H9 (cell line): ENCODE measurements at regions not wholly inside any gene's neighbourhood (a gene's known extent, or its start where the extent isn't known, plus 50 kb on each side); places are given as distances from the start of the nearest gene placed in this dataset.

Experiments
- DNase-seq: peaks from one replicate; pipeline ENCODE4 v3.0.0-alpha.2; 2017
- H2AFZ ChIP-seq: one replicate; pipeline ENCODE4 v1.6.1; 2013; ENCODE audit warnings: mild to moderate bottlenecking, low read length, control low read depth, moderate library complexity
- H2AK5ac ChIP-seq: 2 replicates; pipeline ENCODE4 v1.6.1; 2013; ENCODE audit warnings: low read length, control low read depth, mixed read lengths; ENCODE audit not compliant: insufficient read length
- H2BK120ac ChIP-seq: one replicate; pipeline ENCODE4 v1.6.1; 2013; ENCODE audit warnings: low read depth, mild to moderate bottlenecking, low read length, control low read depth, inconsistent platforms; ENCODE audit not compliant: poor library complexity, severe bottlenecking
- H2BK12ac ChIP-seq: 2 replicates; pipeline ENCODE4 v1.6.1; 2013; ENCODE audit warnings: low read length, control low read depth, mixed read lengths, low read depth; ENCODE audit not compliant: insufficient read length
- H2BK15ac ChIP-seq: 2 replicates; pipeline ENCODE4 v1.6.1; 2013; ENCODE audit warnings: low read depth, low read length, control low read depth
- H2BK20ac ChIP-seq: one replicate; pipeline ENCODE4 v1.6.1; 2013; ENCODE audit warnings: low read depth, mild to moderate bottlenecking, low read length, control low read depth, inconsistent platforms; ENCODE audit not compliant: poor library complexity, severe bottlenecking
- H2BK5ac ChIP-seq: 2 replicates; pipeline ENCODE4 v1.6.1; 2013; ENCODE audit warnings: low read length, control low read depth, mixed read lengths; ENCODE audit not compliant: insufficient read length
- H3K14ac ChIP-seq: 2 replicates; pipeline ENCODE4 v1.6.1; 2013; ENCODE audit warnings: low read length, control low read depth; ENCODE audit not compliant: insufficient read depth
- H3K18ac ChIP-seq: 2 replicates; pipeline ENCODE4 v1.6.1; 2013; ENCODE audit warnings: low read depth, mild to moderate bottlenecking, mixed read lengths, low read length, control low read depth; ENCODE audit not compliant: insufficient read length
- H3K23ac ChIP-seq: 2 replicates; pipeline ENCODE4 v1.6.1; 2013; ENCODE audit warnings: low read length, control low read depth, mixed read lengths, low read depth; ENCODE audit not compliant: insufficient read length
- H3K23me2 ChIP-seq: 2 replicates; pipeline ENCODE4 v1.6.1; 2013; ENCODE audit warnings: low read depth, mild to moderate bottlenecking, mixed read lengths, low read length, control low read depth; ENCODE audit not compliant: insufficient read length, poor library complexity, severe bottlenecking
- H3K27ac ChIP-seq: 2 replicates; pipeline ENCODE4 v1.5.1; 2013; ENCODE audit warnings: low read length, control low read depth, mixed read lengths, low read depth; ENCODE audit not compliant: insufficient read length
- H3K27me3 ChIP-seq: 2 replicates; pipeline ENCODE4 v1.6.1; 2013; ENCODE audit warnings: low read length, control low read depth, inconsistent platforms; ENCODE audit not compliant: insufficient read depth
- H3K4ac ChIP-seq: 2 replicates; pipeline ENCODE4 v1.6.1; 2013; ENCODE audit warnings: low read depth, mild to moderate bottlenecking, control low read depth, inconsistent platforms, low read length, moderate library complexity
- H3K4me1 ChIP-seq: 2 replicates; pipeline ENCODE4 v1.6.1; 2013; ENCODE audit warnings: low read length, control low read depth, inconsistent platforms; ENCODE audit not compliant: insufficient read depth
- H3K4me2 ChIP-seq: 2 replicates; pipeline ENCODE4 v1.6.1; 2013; ENCODE audit warnings: low read length, control low read depth, mixed read lengths; ENCODE audit not compliant: insufficient read length, insufficient read depth
- H3K56ac ChIP-seq: 2 replicates; pipeline ENCODE4 v1.6.1; 2013; ENCODE audit warnings: low read depth, mild to moderate bottlenecking, mixed read lengths, low read length, control low read depth; ENCODE audit not compliant: insufficient read length
- H3K79me1 ChIP-seq: 2 replicates; pipeline ENCODE4 v1.6.1; 2013; ENCODE audit warnings: low read depth, mild to moderate bottlenecking, moderate library complexity, low read length, control low read depth, inconsistent platforms; ENCODE audit not compliant: insufficient read depth, poor library complexity, severe bottlenecking
- H3K79me2 ChIP-seq: 2 replicates; pipeline ENCODE4 v1.6.1; 2013; ENCODE audit warnings: low read length, control low read depth, inconsistent platforms; ENCODE audit not compliant: insufficient read depth
- H3K9ac ChIP-seq: 2 replicates; pipeline ENCODE4 v1.6.1; 2013; ENCODE audit warnings: low read length, control low read depth, mixed read lengths; ENCODE audit not compliant: insufficient read length; ENCODE audit errors: extremely low read depth
- H3K9me3 ChIP-seq: one replicate; pipeline ENCODE4 v1.6.1; 2013; ENCODE audit warnings: low read depth, low read length, inconsistent platforms; ENCODE audit not compliant: control insufficient read depth
- H3T11ph ChIP-seq: one replicate; pipeline ENCODE4 v1.6.1; 2013; ENCODE audit warnings: mild to moderate bottlenecking, low read length, control low read depth, inconsistent platforms
- H4K20me1 ChIP-seq: one replicate; pipeline ENCODE4 v1.6.1; 2013; ENCODE audit not compliant: control insufficient read depth, insufficient read length, insufficient read depth
- H4K5ac ChIP-seq: 2 replicates; pipeline ENCODE4 v1.6.1; 2013; ENCODE audit warnings: low read depth, mild to moderate bottlenecking, mixed read lengths, low read length, control low read depth; ENCODE audit not compliant: insufficient read length
- H4K8ac ChIP-seq: replicated peaks from 2 replicates; pipeline ENCODE4 v1.6.1; 2013; ENCODE audit warnings: low read length, control low read depth, mixed read lengths, low read depth; ENCODE audit not compliant: insufficient read length
- H4K91ac ChIP-seq: 2 replicates; pipeline ENCODE4 v1.6.1; 2013; ENCODE audit warnings: low read depth, mild to moderate bottlenecking, moderate library complexity, mixed read lengths, low read length, control low read depth; ENCODE audit not compliant: insufficient read length
- H3K27ac Mint-ChIP-seq, 3 experiments: 2 replicates in 2 of 3; 3 replicates in 1 of 3; pipeline ENCODE4 v1.8.0; 2020 to 2021; ENCODE audit warnings: mixed read lengths in 3 of 3, mild to moderate bottlenecking in 1 of 3, moderate library complexity in 1 of 3
- H3K27me3 Mint-ChIP-seq: 2 replicates; pipeline ENCODE4 v1.8.0; 2021; ENCODE audit warnings: low read depth, mild to moderate bottlenecking, moderate library complexity, mixed read lengths
- H3K36me3 Mint-ChIP-seq, 3 experiments: 2 replicates in 2 of 3; 3 replicates in 1 of 3; pipeline ENCODE4 v1.8.0; 2020 to 2021; ENCODE audit warnings: low read depth in 3 of 3, mixed read lengths in 3 of 3; ENCODE audit not compliant: insufficient read depth in 1 of 3
- H3K4me1 Mint-ChIP-seq, 2 experiments: 2 replicates each; pipeline ENCODE4 v1.8.0; 2020; ENCODE audit warnings: mixed read lengths in 2 of 2
- H3K4me3 Mint-ChIP-seq, 2 experiments: 2 replicates in 1 of 2; 3 replicates in 1 of 2; pipeline ENCODE4 v1.8.0; 2020 to 2021; ENCODE audit warnings: mild to moderate bottlenecking in 2 of 2, mixed read lengths in 2 of 2, moderate library complexity in 1 of 2
- H3K9me3 Mint-ChIP-seq, 2 experiments: 2 replicates in 1 of 2; 3 replicates in 1 of 2; pipeline ENCODE4 v1.8.0; 2020; ENCODE audit warnings: mild to moderate bottlenecking in 2 of 2, mixed read lengths in 2 of 2, moderate library complexity in 1 of 2
- CTCF ChIP-seq: fragments of 200-600 bp; sonication (generic); conservative IDR thresholded peaks from 3 replicates; pipeline ENCODE4 v1.8.0; 2021; ENCODE audit warnings: antibody characterized with exemption, mild to moderate bottlenecking
- WGBS: extraction: QIAGEN DNeasy Blood & Tissue Kit; methylation state at CpG from one replicate; pipeline ENCODE4 v1.1.7; 2013; ENCODE audit warnings: missing lambda C conversion rate, low lambda C conversion rate, mixed read lengths; ENCODE audit not compliant: insufficient read length; ENCODE audit errors: extremely low coverage; 5-methylcytosine and 5-hydroxymethylcytosine counted together

- Histone ChIP-seq H3K14ac (no peak overlapping the region), H2BK12ac (no peak overlapping the region)
- TF ChIP-seq CTCF: no peak
These were observed 299.9 kb downstream of the PPP4R3C start for GRCh38 chrX:27163236-27163635.

More at GRCh38 chrX:27163236-27163635, 299.9 kb downstream of the PPP4R3C start:
- Mint-ChIP-seq H3K4me1 (no peaks in the 10 kb centered on the region), H3K36me3 (peaks cover 0 to 2% (median 0%) of the 10 kb centered on the region in 3 experiments; a peak in 2 of 7 replicates), H3K4me3 (no peak overlapping the region), H3K9me3 (peaks cover 43 to 54% of the 10 kb centered on the region in 2 experiments), H3K27me3 (no peaks in the 10 kb centered on the region), H3K27ac (no peak overlapping the region)
- DNase-seq: no peak
- Histone ChIP-seq H3K56ac (no peak overlapping the region), H3K4me2 (no peak overlapping the region), H3K27me3 (no peaks in the 10 kb centered on the region), H3K23ac (no peak overlapping the region), H2BK120ac (no peak overlapping the region), H3K27ac (no peak overlapping the region), H3K9ac (no peak overlapping the region), H2BK5ac (no peak overlapping the region), H3K4ac (no peak overlapping the region), H2BK15ac (no peak overlapping the region), H4K8ac (no peak overlapping the region), H3T11ph (no peak overlapping the region), H2AFZ (no peak overlapping the region), H3K4me1 (no peaks in the 10 kb centered on the region), H2AK5ac (no peak overlapping the region), H4K20me1 (no peaks in the 10 kb centered on the region), H3K79me1 (no peaks in the 10 kb centered on the region), H4K91ac (no peak overlapping the region), H3K23me2 (no peaks in the 10 kb centered on the region), H2BK20ac (no peak overlapping the region), H3K18ac (no peak overlapping the region), H3K9me3 (peaks cover 37% of the 10 kb centered on the region), H4K5ac (no peak overlapping the region), H3K79me2 (no peaks in the 10 kb centered on the region)
- no CpG with 5 or more reads among the region's 4 CpGs for WGBS
